ENCODE measurements at regions not wholly inside any gene's neighbourhood (a gene's known extent, or its start where the extent isn't known, plus 50 kb on each side); places are given as distances from the start of the nearest gene placed in this dataset.

- intact Hi-C loops (cut with micrococcal nuclease; ENCODE audit: unreplicated experiment): no loop called here
- ChIA-PET POLR2A (no interaction called here), RAD21 (ENCODE audit: unreplicated experiment) (no interaction called here), CTCF (no interaction called here), SMC1A (ENCODE audit: uncharacterized antibody, unreplicated experiment) (no interaction called here)
- in situ Hi-C loops (cut with MboI): loop anchor here (25.0 kb wide), 1 partner anchor 1732 kb away; no protein-coding TSS in a partner anchor
- TF ChIP-seq BCLAF1 (IDR thresholded peaks at IDR 0.05) (no peak), RAD21 (IDR thresholded peaks at IDR 0.05; ENCODE audit: insufficient read depth, low read depth, low read length) (no peak), IRF5 (IDR thresholded peaks at IDR 0.05; ENCODE audit: borderline replicate concordance) (no peak), BCL11A (IDR thresholded peaks at IDR 0.05; ENCODE audit: low read depth, low read length) (no peak), SPI1 (IDR thresholded peaks at IDR 0.05; ENCODE audit: borderline replicate concordance, insufficient read depth, low read depth, low read length) (no peak), TARDBP (IDR thresholded peaks at IDR 0.05; ENCODE audit: borderline replicate concordance) (no peak), ZZZ3 (IDR thresholded peaks at IDR 0.05; ENCODE audit: control insufficient read depth, insufficient read length, low read depth) (no peak), POLR2AphosphoS2 (IDR thresholded peaks at IDR 0.05; ENCODE audit: low read depth, low read length) (no peak), EGR1 (IDR thresholded peaks at IDR 0.05; ENCODE audit: borderline replicate concordance in 1 of 2, low read depth in 2 of 2, low read length in 2 of 2) (no peak), CHD1 (IDR thresholded peaks at IDR 0.05; ENCODE audit: low read depth, low read length) (no peak), SMAD1 (IDR thresholded peaks at IDR 0.05; ENCODE audit: low read depth, partially characterized antibody) (no peak)
- H3K4me2 ChIP-seq (ENCODE audit: control insufficient read depth, insufficient read depth): no peak overlapping the region
- H3K9ac ChIP-seq (ENCODE audit: control insufficient read depth, insufficient read depth, low read length): no peak overlapping the region
- H2AFZ ChIP-seq (ENCODE audit: control insufficient read depth, low read depth, low read length): no peak overlapping the region
- no peak overlapping the region for H3K27ac ChIP-seq (ENCODE audit: control insufficient read depth, insufficient read depth)
- 0% methylated on average over 2 of the region's 2 CpGs for WGBS (ENCODE audit: insufficient coverage, insufficient replicate concordance, low lambda C conversion rate, missing lambda C conversion rate)
- no peak for FAIRE-seq
- no peak overlapping the region for H3K4me3 ChIP-seq
- no peaks in the 10 kb centered on the region for H3K4me1 ChIP-seq (ENCODE audit: control insufficient read depth, insufficient read depth, low read length)
- H3K79me2 ChIP-seq (ENCODE audit: control insufficient read depth, insufficient read depth, low read length): no peaks in the 10 kb centered on the region
- H4K20me1 ChIP-seq (ENCODE audit: control insufficient read depth, insufficient read depth): no peaks in the 10 kb centered on the region
- no peaks in the 10 kb centered on the region for H3K27me3 ChIP-seq (replicated peaks in 1 of 2; ENCODE audit: control insufficient read depth in 2 of 2, insufficient read depth in 2 of 2, low read length in 1 of 2)
- no TSS peak for BruUV-seq (replicated peaks)
- no peaks in the 10 kb centered on the region for H3K36me3 ChIP-seq (ENCODE audit: control insufficient read depth in 2 of 2, insufficient read depth in 2 of 2, low read length in 1 of 2)
- ATAC-seq: no peak
- H3K9me3 ChIP-seq (replicated peaks; ENCODE audit: control insufficient read depth, insufficient read depth, low read length): no peaks in the 10 kb centered on the region
- no peak for DNase-seq (ENCODE audit: low read depth, low spot score)
Measured at GRCh38 chr4:57430726-57431125, 320.5 kb upstream of the IGFBP7 start.

Measured in GM12878 (cell line).